Amygdala (tissue), 56 donors: ENCODE measurements at regions not wholly inside any gene's neighbourhood (a gene's known extent, or its start where the extent isn't known, plus 50 kb on each side); places are given as distances from the start of the nearest gene placed in this dataset.
"Not testable (repeated sequence)": the region's sequence is repeated elsewhere in the genome, so short reads cannot be mapped to it uniquely, and the experiment has no call there.

ENCODE experiments used
- DNase-seq, 56 donors: peaks; one replicate each; lab custom pipeline; 2025; lab: John Stamatoyannopoulos, UW

DNA sequence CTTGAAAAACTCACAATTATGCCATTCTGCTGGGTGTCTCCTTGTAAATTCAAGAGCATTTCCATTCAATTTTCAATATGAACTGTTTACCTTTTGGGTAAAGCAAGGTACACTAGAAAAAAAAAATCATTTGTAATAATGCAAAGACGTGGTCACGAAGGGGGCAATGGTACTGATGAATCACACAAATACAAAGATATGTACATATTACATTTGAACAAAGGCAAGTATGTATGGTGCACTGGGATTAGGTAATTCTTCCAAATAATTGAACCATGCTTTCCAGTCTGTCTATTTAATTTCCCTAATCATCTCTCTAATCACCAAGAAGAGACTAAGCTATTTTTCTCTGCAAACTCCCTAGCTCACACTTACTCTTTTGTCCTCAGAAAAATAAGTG lies 63.4 kb upstream of the RNF38 start:
- DNase-seq = no peak

DNA sequence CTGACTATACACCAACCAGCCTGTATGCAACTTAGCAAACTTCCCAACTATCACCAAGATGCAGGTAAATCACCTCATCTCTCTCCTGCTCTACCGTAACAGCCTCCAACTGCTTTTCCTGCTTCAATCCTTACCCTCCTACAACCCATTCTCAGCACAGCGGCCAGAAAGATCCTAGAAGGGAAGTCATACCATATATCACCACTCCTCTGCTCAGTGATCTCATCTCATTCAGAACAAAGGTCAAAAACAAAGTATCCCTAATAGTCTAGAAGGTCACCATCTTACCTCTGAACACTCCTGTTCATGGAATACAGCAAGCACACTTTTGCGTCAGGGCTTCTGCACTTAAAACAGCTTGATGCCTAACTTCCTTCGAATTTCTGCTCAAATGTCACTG lies 62.2 kb upstream of the RNF38 start:
- DNase-seq = no peak

DNA sequence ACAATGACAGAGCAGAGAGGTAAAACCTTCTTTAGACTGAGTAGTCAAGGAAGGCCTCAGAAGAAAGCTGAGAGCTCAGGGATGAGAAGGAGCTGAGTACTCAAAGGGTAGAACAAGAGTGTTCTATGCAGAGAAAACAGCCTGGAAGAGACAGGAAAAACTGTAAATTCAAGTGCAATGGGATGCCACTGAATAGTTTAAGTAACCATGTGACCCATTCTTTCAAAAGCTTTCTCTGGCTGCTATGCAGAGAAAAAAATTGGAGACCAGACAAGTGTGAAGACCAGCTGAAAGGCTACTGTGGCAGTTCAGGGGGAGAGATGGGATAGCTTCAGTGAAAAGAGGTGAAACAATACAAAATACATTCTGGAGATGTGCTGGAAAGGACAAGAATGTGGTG lies 61.3 kb upstream of the RNF38 start:
- DNase-seq = peak in 3 of 56 donors; percentile 2 to 10 (median 9)

DNA sequence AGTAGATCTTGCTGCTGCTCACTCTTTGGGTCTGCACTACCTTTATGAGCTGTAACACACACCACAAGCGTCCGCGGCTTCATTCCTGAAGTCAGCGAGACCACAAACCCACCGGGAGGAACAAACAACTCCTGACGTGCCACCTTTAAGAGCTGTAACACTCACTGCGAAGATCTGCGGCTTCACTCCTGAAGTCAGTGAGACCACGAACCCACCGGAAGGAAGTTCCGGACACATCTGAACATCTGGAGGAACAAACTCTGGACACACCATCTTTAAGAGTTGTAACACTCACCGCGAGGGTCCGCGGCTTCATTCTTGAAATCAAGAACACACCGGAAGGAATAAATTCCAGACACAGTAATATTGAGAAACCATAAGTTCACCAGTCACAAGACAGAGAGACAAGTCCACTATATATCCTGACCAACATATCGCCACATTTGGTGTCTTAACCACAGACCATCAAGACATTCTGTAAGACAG lies 58.4 kb upstream of the RNF38 start:
- DNase-seq = not testable (repeated sequence)

DNA sequence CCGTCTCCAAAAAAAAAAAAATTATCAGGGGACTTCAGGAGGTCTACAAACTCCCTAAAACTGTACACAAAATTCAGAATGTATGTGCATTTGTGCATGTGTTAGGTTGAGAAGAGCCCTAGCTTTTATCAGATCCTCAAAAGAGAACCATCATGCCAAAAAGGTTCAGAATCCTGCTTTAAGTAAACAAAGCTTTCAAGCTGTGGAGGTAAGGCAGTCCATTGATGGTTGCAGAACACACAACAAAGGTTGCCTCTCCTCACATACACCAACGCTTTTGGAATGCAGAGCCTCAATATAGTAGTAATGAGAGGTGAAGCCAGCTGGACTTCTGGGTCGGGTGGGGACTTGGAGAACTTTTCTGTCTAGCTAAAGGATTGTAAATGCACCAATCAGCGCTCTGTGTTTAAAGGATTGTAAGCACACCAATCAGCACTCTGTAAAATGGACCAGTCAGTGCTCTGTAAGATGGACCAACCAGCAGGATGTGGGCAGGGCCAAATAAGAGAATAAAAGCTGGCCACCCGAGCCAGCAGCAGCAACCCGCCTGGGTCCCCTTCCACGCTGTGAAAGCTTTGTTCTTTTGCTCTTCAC lies 57.9 kb upstream of the RNF38 start:
- DNase-seq = no peak

DNA sequence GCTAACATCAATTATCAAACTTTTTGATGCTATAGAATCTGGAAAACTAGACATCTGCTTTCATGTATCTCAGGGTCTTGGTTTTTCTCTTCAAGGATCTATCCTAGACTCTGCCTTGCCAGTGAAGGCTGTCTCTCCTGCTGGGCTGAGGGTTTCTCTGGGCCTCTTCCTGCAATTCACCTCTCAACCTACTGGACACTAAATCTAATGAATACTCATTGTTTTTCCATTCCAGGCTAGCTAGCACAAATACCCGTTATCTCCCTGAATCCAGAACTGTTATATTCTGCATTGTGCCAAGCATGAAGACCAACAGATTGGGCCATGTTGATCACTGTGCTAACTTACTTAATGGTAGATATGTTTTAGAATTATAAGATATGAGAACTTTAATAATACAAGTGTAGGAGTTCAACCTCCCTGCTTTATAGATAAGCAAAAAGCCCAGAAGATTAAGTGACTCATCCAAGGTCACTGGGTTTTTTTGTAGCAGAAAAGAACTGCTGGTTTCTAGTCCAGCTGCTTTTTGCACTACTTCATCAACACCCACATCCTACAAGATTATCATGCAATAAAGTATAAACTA lies 56.5 kb upstream of the RNF38 start:
- DNase-seq = no peak

DNA sequence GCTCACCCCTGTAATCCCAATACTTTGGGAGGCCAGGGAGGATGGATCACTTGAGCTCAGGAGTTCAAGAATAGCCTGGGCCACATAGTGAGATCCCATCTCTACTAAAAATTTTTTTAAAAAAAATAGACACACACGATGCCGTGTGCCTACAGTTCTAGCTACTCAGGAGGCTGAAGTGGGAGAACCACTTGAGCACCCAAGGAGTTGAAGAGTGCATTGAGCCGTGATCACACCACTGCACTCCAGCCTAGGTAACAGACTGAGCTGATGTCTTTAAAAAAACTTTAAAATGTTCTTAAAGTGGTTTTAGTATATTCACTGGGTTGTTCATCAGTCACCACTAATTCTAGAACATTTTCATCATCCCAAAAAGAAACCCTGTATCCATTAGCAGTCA lies 51.9 kb upstream of the RNF38 start:
- no peak for DNase-seq

DNA sequence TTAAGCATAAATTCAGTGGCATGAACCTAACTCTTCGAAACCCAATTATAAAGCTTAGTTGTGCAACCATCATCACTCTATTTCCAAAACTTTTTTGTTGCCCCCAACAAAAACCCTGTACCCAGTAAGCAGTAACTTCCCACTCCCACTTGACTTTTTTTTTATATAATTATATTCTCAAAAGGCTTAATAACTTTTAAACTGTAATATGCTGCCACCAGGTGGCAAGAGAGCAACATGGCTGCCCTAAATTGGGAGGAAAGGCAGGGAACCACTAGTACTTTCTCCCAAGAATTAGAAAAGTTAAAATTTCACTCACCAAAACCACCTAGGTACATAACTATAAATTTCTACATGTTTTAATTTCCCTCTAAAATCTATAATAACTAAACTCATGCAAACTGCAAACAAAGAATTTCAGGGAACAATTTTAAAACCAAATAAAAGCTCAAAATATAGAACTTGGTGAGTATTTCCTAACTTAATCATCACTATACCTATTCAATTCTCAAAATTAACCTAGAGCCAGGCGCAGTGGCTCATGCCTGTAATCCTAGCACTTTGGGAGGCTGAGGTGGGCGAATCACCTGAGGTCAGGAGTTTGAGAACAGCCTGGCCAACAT lies 50.2 kb upstream of the RNF38 start:
- peak in 7 of 56 donors; percentile 3 to 45 (median 11) for DNase-seq
